NCI-H1092 (cell line): ENCODE measurements at regions not wholly inside any gene's neighbourhood (a gene's known extent, or its start where the extent isn't known, plus 50 kb on each side); places are given as distances from the start of the nearest gene placed in this dataset.
"Not testable (repeated sequence)": the region's sequence is repeated elsewhere in the genome, so short reads cannot be mapped to it uniquely, and the experiment has no call there.

Source experiments
- DNase-seq: peaks from one replicate; lab custom pipeline; 2025; lab: John Stamatoyannopoulos, UW

- DNase-seq: no peak
These were observed 155.4 kb downstream of the TRIM27 start for GRCh38 chr6:28768187-28768913.

GRCh38 chr6:28769626-28770402, 154.0 kb downstream of the TRIM27 start:
- no peak for DNase-seq

DNA sequence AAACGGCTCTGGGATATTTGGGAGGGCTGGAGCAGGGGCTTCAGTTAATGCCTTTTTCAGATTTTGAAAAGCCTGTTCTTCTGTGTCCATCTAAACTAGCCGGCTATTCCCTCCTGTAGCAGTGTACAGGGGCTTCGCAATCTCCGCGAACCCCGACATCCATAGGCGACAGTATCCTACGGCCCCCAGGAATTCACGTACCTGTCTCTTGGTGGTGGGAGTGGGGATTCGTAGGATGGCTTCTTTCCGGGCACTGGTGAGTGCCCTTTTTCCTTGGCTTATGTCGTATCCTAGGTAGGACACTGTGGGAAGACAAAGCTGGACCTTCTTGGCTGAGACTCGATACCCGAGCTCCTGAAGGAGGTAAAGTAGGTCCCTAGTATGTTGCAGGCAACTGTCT, 153.1 kb downstream of the TRIM27 start:
- no peak for DNase-seq

DNA sequence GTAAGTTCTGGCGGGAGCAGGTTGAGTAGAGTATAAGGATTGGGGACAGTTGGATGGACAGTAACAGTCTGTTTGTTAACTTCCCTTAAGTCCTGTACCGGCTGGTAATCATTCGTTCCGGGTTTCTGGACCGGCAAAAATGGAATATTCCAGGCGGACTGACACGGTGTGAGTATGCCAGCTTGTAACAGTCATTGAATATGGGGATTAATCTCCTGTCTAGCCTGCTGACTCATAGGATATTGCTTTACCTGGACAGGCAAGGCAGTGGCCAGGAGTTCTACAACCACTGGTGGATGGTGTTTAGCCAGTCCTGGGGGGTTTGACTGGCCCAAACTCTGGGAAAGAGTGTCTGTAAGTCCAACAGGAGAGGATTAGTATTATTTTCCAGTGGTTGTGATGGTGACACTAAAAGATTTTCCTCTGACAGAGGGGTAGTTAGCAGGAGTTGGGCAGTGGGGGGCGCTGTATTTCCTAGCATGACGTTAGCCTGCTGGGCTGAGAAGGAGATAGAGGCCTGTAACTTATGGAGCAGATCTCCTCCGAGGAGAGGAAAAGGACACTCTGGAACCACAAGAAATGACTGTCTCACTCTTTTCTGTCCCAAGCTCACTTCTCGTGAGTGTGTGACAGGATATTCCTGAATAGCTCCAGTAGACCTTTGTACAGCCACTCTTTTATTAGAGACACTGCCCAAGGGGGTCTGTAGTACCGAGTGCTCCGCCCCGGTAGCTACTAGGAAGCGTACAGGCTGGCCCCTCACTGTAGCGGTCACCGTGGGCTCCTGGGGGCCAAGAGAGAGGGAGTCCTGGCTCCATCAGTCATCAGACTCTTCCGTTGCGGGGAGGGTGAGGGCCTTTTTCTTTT, 152.2 kb downstream of the TRIM27 start:
- no peak for DNase-seq

DNA sequence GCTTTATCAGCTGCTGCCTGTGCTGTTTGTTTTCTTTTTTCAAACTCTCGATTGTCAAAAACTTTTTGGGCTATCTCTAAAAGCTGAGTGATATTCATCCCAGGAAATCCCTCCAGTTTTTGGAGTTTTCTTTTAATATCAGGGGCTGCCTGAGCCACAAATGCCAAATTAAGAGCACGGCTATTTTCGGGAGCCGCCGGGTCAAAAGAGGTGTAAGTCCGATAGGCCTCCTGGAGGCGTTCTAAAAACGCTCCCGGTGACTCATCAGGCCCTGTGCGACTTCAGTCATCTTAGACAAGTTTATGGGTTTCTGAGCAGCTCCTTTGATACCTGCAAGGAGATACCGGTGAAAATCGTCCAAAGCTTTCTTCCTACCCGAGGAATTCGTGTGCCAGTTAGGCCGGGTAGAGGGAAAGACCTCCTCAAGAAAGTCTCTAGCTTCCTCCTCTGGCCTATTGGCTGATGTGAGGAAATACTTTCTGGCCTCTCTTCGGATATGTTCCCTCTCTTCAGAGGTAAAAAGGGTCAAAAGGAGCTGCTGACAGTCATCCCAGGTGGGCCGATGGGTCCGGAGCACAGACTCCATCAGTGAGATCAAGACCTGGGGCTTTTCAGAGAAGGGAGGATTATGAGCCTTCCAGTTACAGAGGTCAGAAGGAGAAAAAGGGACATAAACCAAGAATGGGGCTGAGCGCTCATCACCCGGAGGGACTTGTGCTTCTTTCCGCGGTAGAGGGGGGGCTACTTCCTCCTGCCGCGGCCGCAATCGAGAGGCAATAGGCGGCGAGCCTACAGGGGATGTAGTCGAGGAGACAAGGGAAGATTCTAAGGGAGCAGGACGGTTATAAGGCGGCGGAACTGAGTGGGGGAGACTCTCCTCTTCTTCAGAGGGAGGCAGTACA, 151.1 kb downstream of the TRIM27 start:
- no peak for DNase-seq

DNA sequence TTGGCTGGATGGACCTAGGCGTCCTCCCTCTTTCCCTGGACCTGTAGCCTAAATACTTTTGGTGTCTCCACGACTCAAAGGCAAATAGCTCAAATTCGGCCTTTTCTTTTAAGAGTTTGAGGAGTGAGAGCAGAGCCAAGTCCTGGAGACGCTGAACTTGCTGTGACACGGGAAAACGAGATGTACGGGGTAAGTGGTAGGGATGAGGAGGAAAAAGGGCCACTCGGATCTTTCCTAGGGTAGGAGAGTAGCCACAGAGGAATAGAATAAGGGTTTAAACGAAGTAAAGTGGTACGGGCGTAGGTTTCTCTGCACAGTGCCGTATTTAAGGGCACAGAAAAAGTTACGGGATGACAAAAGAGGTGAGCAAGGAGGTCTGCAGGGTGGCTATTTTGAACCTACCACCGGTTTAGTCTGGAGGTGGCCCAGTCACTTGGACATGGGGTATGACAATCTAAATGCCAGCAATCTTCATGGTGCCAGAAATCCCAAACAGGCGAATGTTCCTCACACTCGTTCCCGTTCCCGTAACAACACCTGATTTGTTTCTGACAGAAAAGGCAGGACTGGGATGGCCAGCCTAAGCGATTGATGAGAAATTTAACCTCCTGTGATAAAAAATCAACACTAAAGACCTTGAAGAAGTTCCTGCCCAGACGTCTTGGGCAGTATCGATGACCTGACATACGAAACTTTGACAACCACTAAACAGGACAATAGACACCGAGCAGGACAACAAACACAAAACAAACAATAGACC, 149.3 kb downstream of the TRIM27 start:
- DNase-seq: no peak

GRCh38 chr6:28775052-28775376, 148.8 kb downstream of the TRIM27 start:
- no peak for DNase-seq

DNA sequence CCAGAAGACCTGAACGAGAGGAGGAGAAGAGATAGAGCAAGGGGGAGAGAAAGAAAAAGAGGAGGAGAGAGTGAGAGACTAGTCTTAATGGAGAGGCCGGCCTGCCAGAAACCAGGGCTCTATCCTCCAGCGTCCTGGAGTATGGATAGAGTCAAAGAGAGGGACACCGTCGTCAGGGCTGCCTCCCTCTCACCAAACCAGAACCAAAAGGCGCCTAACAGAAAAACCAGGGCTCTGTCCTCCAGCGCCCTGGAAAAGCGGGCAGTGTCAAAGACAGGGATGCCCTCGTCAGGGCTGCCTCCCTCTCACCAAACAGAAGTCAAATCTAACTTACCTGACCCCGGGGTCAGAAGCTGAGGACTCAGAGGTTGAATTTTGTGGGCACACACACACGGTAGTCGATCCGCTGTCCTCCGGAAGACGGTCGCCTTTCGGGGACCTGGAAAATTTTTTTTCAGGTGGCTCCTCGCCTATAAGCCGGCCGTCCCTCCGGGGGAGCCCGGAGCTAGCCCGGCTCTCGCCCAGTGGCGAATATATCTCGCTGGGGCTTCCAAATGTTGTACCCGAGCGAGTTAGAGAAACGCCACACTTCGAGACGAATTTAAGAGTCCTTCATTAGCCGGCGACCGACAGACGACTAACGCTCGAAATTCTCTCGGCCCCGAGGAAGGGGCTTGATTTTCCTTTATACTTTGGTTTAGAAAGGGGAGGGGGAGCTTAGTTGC, 148.2 kb downstream of the TRIM27 start:
- no peak for DNase-seq

DNA sequence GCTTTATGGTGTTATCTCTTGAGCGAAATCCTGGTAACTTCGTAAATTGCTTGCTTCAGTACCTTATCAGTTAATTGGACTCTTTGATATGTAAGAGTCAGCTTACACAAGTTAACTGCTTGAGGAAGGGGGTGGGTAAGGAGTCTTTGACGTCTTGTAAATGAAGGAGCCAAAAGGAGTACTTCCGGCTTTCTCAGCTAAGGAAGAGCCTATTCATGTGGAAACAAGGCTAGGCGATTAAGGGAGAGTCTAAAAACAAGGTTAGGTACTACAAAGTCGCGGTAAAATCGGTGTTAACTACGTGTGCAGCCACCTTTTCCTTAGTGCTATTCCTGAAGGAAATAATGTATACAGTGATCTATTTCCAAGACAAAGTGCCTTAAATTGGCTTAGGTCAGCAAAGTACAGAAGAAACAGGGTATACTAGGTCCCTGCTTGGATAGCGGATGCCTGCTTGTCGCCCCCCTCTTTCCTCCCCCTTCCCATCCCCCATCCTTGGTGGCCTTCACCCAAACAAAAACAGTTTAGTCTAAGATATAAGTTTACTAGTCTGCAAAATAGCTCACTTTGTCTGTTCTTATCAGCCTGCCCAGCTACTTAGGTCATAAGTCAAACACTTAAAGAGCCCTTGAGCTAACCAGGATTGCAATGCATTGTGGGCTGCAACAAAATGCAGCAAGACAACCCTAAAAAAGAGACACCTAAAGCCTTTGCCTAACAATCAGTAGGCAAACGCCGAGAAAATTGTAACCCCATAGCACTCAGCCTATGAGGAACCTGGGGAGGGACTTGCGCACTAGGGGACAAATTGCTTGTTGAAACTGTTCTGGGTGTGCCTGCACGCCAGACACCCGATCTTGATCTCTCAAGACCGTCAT, 147.3 kb downstream of the TRIM27 start:
- no peak for DNase-seq

GRCh38 chr6:28777147-28777461, 146.7 kb downstream of the TRIM27 start:
- DNase-seq: no peak

DNA sequence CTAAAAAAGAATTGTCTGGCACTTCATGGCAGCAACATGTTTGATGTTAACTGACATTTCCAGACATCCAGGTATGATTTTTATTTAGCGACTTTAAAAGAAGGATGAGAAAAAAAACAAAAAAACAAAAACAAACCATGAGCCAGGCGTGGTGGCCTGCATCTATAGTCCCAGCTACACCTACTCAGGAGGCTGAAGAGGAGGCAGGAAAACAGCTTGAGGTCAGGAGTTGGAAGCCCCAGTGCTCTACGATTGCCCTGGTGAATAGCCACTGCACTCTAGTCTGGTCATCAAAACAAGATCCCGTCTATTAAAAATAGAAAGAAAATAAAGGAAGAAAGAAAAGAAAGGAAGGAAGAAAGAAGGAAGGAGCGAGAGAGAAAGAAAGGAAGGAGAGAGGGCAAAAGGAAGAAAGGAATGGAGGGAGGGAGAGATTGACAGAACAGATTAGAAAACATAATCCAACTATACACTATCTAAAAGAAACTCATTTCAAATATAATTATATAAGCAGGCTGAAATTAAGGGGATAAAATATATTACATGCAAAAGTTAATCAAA, 141.6 kb downstream of the TRIM27 start:
- no peak for DNase-seq

DNA sequence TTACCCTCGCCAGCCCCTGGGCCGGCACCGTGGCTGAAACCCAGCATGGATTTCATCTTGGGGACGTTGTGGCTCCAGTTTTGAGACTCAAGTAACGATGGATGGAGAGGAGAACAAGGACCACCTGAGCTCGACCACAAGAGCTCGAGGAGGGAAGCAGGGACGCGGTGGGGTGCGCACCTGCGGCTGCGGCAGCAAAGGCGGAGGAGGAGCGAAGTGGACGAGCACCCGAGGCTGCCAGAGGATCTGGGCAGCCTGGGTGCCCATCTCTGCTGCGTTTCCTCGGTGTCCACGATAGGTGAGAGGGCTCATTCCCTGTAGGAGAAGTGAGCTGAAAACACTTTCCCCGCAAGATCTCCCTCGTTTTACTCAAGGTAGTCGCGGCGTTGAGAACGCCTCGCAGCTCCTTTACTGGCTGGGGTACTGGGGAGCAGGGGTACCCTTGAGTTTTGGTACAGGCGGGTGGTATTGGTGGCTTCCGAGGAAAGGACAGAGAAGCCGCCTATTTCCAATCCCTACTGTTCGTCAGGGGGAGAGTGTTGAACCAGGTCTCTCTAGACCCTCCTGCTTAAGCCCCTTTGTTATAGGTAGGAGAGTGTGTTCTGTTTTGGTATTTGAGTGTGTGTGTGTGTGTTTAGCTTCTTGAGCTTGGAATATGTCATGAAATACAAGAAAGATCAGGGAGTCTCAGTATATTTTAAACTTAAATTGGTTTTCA, 137.7 kb downstream of the TRIM27 start:
- DNase-seq: no peak

GRCh38 chr6:28789553-28790083, 134.2 kb downstream of the TRIM27 start:
- no peak for DNase-seq

DNA sequence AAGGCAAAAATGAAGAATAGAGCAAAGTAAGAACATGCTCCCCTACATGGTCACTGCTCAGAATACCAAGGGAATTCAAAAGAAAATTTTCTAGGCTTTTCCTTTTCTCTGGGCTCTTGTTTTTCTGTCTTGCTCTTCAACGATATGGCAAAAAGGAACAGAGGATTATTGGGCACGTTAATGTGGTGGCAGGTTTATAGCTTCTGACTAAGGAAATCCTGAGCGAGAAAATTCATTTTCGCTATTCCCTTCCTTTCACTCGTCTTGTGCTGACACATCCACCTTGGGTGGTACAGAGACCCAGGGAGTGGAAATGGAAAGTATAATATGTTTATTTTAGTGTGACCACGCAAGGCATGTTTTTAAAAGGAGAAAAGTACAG, 132.8 kb downstream of the TRIM27 start:
- DNase-seq: no peak

DNA sequence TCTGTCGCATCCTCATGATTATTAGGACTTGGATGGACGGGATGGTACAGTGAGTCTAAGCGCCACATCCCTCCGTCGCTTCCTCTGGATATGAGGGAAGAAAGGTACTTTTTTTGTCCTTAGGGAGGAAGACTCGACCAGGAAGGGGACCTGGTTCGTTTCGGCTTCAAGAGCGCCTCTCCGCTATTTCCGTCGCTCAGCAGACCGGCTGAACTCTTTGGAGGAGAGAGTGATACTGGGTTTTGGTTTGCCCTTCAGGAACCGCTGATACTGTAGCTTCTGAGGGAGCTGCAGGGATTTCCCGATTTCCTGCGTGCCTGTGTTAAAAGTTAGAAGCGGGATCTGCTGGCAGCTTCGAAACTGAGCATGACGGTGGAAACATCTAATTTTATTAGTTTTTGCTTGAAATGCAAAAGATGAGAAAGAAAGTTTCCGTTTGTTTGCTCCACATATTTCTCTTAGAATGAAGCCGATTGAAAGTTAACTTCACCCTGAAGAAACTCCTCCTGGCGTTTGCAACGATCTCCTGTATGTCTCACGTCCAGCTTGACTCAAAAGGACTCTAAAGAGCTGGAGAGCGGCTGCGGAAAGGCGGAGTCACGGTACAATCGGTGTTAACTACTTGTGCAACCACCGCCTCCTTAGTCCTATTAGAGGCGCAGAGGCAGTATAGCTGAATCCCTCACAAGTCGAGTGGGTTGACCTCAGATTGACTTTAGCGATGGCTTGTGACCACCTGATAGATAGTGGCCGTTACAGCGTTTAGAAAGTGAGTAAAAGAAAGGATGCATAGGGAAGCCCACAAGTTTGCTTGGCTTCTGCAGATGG, 129.4 kb downstream of the TRIM27 start:
- no peak for DNase-seq

DNA sequence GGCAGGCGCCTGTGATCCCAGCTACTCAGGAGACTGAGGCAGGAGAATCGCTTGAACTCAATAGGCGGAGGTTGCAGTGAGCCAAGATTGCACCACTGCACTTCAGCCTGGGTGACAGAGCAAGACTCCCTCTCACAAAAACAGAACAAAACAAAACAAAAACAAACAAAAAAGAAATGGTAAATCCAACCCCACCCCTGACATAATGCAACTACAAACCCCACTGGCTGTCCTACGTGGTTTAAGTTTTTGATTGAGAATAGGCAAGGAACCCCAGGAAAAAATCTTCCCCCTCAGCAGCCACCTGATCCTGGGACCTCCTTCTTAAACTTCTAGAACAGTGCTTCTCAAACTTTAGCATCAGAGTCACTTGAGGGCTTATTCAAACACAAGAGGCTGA, 123.1 kb downstream of the TRIM27 start:
- not testable (repeated sequence) for DNase-seq
